H9 (cell line): ENCODE measurements at regions not wholly inside any gene's neighbourhood (a gene's known extent, or its start where the extent isn't known, plus 50 kb on each side); places are given as distances from the start of the nearest gene placed in this dataset.

Experiments
- DNase-seq: peaks from one replicate; pipeline ENCODE4 v3.0.0-alpha.2; 2017
- H2AFZ ChIP-seq: one replicate; pipeline ENCODE4 v1.6.1; 2013; ENCODE audit warnings: mild to moderate bottlenecking, low read length, control low read depth, moderate library complexity
- H2AK5ac ChIP-seq: 2 replicates; pipeline ENCODE4 v1.6.1; 2013; ENCODE audit warnings: low read length, control low read depth, mixed read lengths; ENCODE audit not compliant: insufficient read length
- H2BK120ac ChIP-seq: one replicate; pipeline ENCODE4 v1.6.1; 2013; ENCODE audit warnings: low read depth, mild to moderate bottlenecking, low read length, control low read depth, inconsistent platforms; ENCODE audit not compliant: poor library complexity, severe bottlenecking
- H2BK12ac ChIP-seq: 2 replicates; pipeline ENCODE4 v1.6.1; 2013; ENCODE audit warnings: low read length, control low read depth, mixed read lengths, low read depth; ENCODE audit not compliant: insufficient read length
- H2BK15ac ChIP-seq: 2 replicates; pipeline ENCODE4 v1.6.1; 2013; ENCODE audit warnings: low read depth, low read length, control low read depth
- H2BK20ac ChIP-seq: one replicate; pipeline ENCODE4 v1.6.1; 2013; ENCODE audit warnings: low read depth, mild to moderate bottlenecking, low read length, control low read depth, inconsistent platforms; ENCODE audit not compliant: poor library complexity, severe bottlenecking
- H2BK5ac ChIP-seq: 2 replicates; pipeline ENCODE4 v1.6.1; 2013; ENCODE audit warnings: low read length, control low read depth, mixed read lengths; ENCODE audit not compliant: insufficient read length
- H3K14ac ChIP-seq: 2 replicates; pipeline ENCODE4 v1.6.1; 2013; ENCODE audit warnings: low read length, control low read depth; ENCODE audit not compliant: insufficient read depth
- H3K18ac ChIP-seq: 2 replicates; pipeline ENCODE4 v1.6.1; 2013; ENCODE audit warnings: low read depth, mild to moderate bottlenecking, mixed read lengths, low read length, control low read depth; ENCODE audit not compliant: insufficient read length
- H3K23ac ChIP-seq: 2 replicates; pipeline ENCODE4 v1.6.1; 2013; ENCODE audit warnings: low read length, control low read depth, mixed read lengths, low read depth; ENCODE audit not compliant: insufficient read length
- H3K23me2 ChIP-seq: 2 replicates; pipeline ENCODE4 v1.6.1; 2013; ENCODE audit warnings: low read depth, mild to moderate bottlenecking, mixed read lengths, low read length, control low read depth; ENCODE audit not compliant: insufficient read length, poor library complexity, severe bottlenecking
- H3K27ac ChIP-seq: 2 replicates; pipeline ENCODE4 v1.5.1; 2013; ENCODE audit warnings: low read length, control low read depth, mixed read lengths, low read depth; ENCODE audit not compliant: insufficient read length
- H3K27me3 ChIP-seq: 2 replicates; pipeline ENCODE4 v1.6.1; 2013; ENCODE audit warnings: low read length, control low read depth, inconsistent platforms; ENCODE audit not compliant: insufficient read depth
- H3K4ac ChIP-seq: 2 replicates; pipeline ENCODE4 v1.6.1; 2013; ENCODE audit warnings: low read depth, mild to moderate bottlenecking, control low read depth, inconsistent platforms, low read length, moderate library complexity
- H3K4me1 ChIP-seq: 2 replicates; pipeline ENCODE4 v1.6.1; 2013; ENCODE audit warnings: low read length, control low read depth, inconsistent platforms; ENCODE audit not compliant: insufficient read depth
- H3K4me2 ChIP-seq: 2 replicates; pipeline ENCODE4 v1.6.1; 2013; ENCODE audit warnings: low read length, control low read depth, mixed read lengths; ENCODE audit not compliant: insufficient read length, insufficient read depth
- H3K56ac ChIP-seq: 2 replicates; pipeline ENCODE4 v1.6.1; 2013; ENCODE audit warnings: low read depth, mild to moderate bottlenecking, mixed read lengths, low read length, control low read depth; ENCODE audit not compliant: insufficient read length
- H3K79me1 ChIP-seq: 2 replicates; pipeline ENCODE4 v1.6.1; 2013; ENCODE audit warnings: low read depth, mild to moderate bottlenecking, moderate library complexity, low read length, control low read depth, inconsistent platforms; ENCODE audit not compliant: insufficient read depth, poor library complexity, severe bottlenecking
- H3K79me2 ChIP-seq: 2 replicates; pipeline ENCODE4 v1.6.1; 2013; ENCODE audit warnings: low read length, control low read depth, inconsistent platforms; ENCODE audit not compliant: insufficient read depth
- H3K9ac ChIP-seq: 2 replicates; pipeline ENCODE4 v1.6.1; 2013; ENCODE audit warnings: low read length, control low read depth, mixed read lengths; ENCODE audit not compliant: insufficient read length; ENCODE audit errors: extremely low read depth
- H3K9me3 ChIP-seq: one replicate; pipeline ENCODE4 v1.6.1; 2013; ENCODE audit warnings: low read depth, low read length, inconsistent platforms; ENCODE audit not compliant: control insufficient read depth
- H3T11ph ChIP-seq: one replicate; pipeline ENCODE4 v1.6.1; 2013; ENCODE audit warnings: mild to moderate bottlenecking, low read length, control low read depth, inconsistent platforms
- H4K20me1 ChIP-seq: one replicate; pipeline ENCODE4 v1.6.1; 2013; ENCODE audit not compliant: control insufficient read depth, insufficient read length, insufficient read depth
- H4K5ac ChIP-seq: 2 replicates; pipeline ENCODE4 v1.6.1; 2013; ENCODE audit warnings: low read depth, mild to moderate bottlenecking, mixed read lengths, low read length, control low read depth; ENCODE audit not compliant: insufficient read length
- H4K8ac ChIP-seq: replicated peaks from 2 replicates; pipeline ENCODE4 v1.6.1; 2013; ENCODE audit warnings: low read length, control low read depth, mixed read lengths, low read depth; ENCODE audit not compliant: insufficient read length
- H4K91ac ChIP-seq: 2 replicates; pipeline ENCODE4 v1.6.1; 2013; ENCODE audit warnings: low read depth, mild to moderate bottlenecking, moderate library complexity, mixed read lengths, low read length, control low read depth; ENCODE audit not compliant: insufficient read length
- H3K27ac Mint-ChIP-seq, 3 experiments: 2 replicates in 2 of 3; 3 replicates in 1 of 3; pipeline ENCODE4 v1.8.0; 2020 to 2021; ENCODE audit warnings: mixed read lengths in 3 of 3, mild to moderate bottlenecking in 1 of 3, moderate library complexity in 1 of 3
- H3K27me3 Mint-ChIP-seq: 2 replicates; pipeline ENCODE4 v1.8.0; 2021; ENCODE audit warnings: low read depth, mild to moderate bottlenecking, moderate library complexity, mixed read lengths
- H3K36me3 Mint-ChIP-seq, 3 experiments: 2 replicates in 2 of 3; 3 replicates in 1 of 3; pipeline ENCODE4 v1.8.0; 2020 to 2021; ENCODE audit warnings: low read depth in 3 of 3, mixed read lengths in 3 of 3; ENCODE audit not compliant: insufficient read depth in 1 of 3
- H3K4me1 Mint-ChIP-seq, 2 experiments: 2 replicates each; pipeline ENCODE4 v1.8.0; 2020; ENCODE audit warnings: mixed read lengths in 2 of 2
- H3K4me3 Mint-ChIP-seq, 2 experiments: 2 replicates in 1 of 2; 3 replicates in 1 of 2; pipeline ENCODE4 v1.8.0; 2020 to 2021; ENCODE audit warnings: mild to moderate bottlenecking in 2 of 2, mixed read lengths in 2 of 2, moderate library complexity in 1 of 2
- H3K9me3 Mint-ChIP-seq, 2 experiments: 2 replicates in 1 of 2; 3 replicates in 1 of 2; pipeline ENCODE4 v1.8.0; 2020; ENCODE audit warnings: mild to moderate bottlenecking in 2 of 2, mixed read lengths in 2 of 2, moderate library complexity in 1 of 2
- TF ChIP-seq, protein P1 (sequence below): fragments of 200-600 bp; sonication (generic); conservative IDR thresholded peaks from 3 replicates; pipeline ENCODE4 v1.8.0; 2021; ENCODE audit warnings: antibody characterized with exemption, mild to moderate bottlenecking

DNA sequence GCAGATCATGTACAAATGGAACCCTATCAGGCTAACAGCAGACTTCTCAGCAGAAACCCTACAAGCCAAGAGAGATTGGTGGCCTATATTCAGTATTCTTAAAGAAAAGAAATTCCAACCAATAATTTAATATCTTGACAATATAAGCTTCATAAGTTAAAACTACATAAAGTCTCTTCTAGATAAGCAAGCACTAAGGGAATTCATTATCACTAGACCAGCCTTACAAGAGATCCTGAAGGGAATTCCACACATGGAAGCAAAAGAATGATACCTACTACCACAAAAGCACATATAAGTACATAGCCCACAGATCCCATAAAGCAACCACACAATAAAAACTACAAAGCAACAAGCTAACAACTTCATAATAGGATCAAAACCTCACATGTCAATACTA, 60.4 kb upstream of the SCAF11 start:
- Histone ChIP-seq H2BK20ac (no peak overlapping the region), H3K9me3 (peaks cover 26% of the 10 kb centered on the region), H3K4me1 (no peaks in the 10 kb centered on the region), H4K91ac (no peak overlapping the region), H3K27me3 (no peaks in the 10 kb centered on the region), H3K9ac (no peak overlapping the region), H3K23me2 (no peaks in the 10 kb centered on the region), H2AK5ac (no peak overlapping the region), H4K8ac (no peak overlapping the region), H3K18ac (no peak overlapping the region), H3K79me1 (no peaks in the 10 kb centered on the region), H3K27ac (no peak overlapping the region), H4K20me1 (no peaks in the 10 kb centered on the region), H3K56ac (no peak overlapping the region), H4K5ac (no peak overlapping the region), H3K4me2 (no peak overlapping the region), H2BK5ac (no peak overlapping the region), H3K14ac (no peak overlapping the region), H2BK120ac (no peak overlapping the region), H3K23ac (no peak overlapping the region), H3K79me2 (no peaks in the 10 kb centered on the region), H2AFZ (no peak overlapping the region), H3T11ph (no peak overlapping the region), H2BK12ac (no peak overlapping the region), H2BK15ac (no peak overlapping the region), H3K4ac (no peak overlapping the region)
- no peak overlapping the region for H3K4me3 Mint-ChIP-seq
- H3K36me3 Mint-ChIP-seq = peaks cover 14 to 40% (median 16%) of the 10 kb centered on the region in 3 experiments
- H3K4me1 Mint-ChIP-seq = peaks cover 0 to 4% of the 10 kb centered on the region in 2 experiments; a peak in 2 of 4 replicates
- no peak overlapping the region for H3K27ac Mint-ChIP-seq
- DNase-seq = no peak
- H3K9me3 Mint-ChIP-seq = peaks cover 29 to 72% of the 10 kb centered on the region in 2 experiments
- H3K27me3 Mint-ChIP-seq = no peaks in the 10 kb centered on the region
- TF ChIP-seq, protein P1, sequence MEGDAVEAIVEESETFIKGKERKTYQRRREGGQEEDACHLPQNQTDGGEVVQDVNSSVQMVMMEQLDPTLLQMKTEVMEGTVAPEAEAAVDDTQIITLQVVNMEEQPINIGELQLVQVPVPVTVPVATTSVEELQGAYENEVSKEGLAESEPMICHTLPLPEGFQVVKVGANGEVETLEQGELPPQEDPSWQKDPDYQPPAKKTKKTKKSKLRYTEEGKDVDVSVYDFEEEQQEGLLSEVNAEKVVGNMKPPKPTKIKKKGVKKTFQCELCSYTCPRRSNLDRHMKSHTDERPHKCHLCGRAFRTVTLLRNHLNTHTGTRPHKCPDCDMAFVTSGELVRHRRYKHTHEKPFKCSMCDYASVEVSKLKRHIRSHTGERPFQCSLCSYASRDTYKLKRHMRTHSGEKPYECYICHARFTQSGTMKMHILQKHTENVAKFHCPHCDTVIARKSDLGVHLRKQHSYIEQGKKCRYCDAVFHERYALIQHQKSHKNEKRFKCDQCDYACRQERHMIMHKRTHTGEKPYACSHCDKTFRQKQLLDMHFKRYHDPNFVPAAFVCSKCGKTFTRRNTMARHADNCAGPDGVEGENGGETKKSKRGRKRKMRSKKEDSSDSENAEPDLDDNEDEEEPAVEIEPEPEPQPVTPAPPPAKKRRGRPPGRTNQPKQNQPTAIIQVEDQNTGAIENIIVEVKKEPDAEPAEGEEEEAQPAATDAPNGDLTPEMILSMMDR = no peak
